NCI-H1417 treated with DMSO at 0.1 percent for 48 hours (cell line): ENCODE measurements at regions not wholly inside any gene's neighbourhood (a gene's known extent, or its start where the extent isn't known, plus 50 kb on each side); places are given as distances from the start of the nearest gene placed in this dataset.

ENCODE experiments used
- DNase-seq: peaks from one replicate; lab custom pipeline; 2025; lab: John Stamatoyannopoulos, UW

GRCh38 chr11:115894176-115894575 lies 390.0 kb upstream of the CADM1 start:
- DNase-seq: no peak

GRCh38 chr11:115893461-115894099 lies 389.4 kb upstream of the CADM1 start:
- no peak for DNase-seq

- DNase-seq: no peak
These were observed 387.8 kb upstream of the CADM1 start for GRCh38 chr11:115892016-115892415.

GRCh38 chr11:115891581-115891980 lies 387.4 kb upstream of the CADM1 start:
- no peak for DNase-seq

- no peak for DNase-seq
These were observed 386.3 kb upstream of the CADM1 start for GRCh38 chr11:115890500-115890899.

- no peak for DNase-seq
These were observed 385.5 kb upstream of the CADM1 start for GRCh38 chr11:115889712-115890111.

- no peak for DNase-seq
These were observed 383.5 kb upstream of the CADM1 start for GRCh38 chr11:115887727-115888126.

GRCh38 chr11:115887316-115887715 lies 383.1 kb upstream of the CADM1 start:
- DNase-seq: no peak

- DNase-seq: no peak
These were observed 382.2 kb upstream of the CADM1 start for GRCh38 chr11:115886422-115886733.

- DNase-seq: no peak
These were observed 381.6 kb upstream of the CADM1 start for GRCh38 chr11:115885535-115886421.

GRCh38 chr11:115884800-115885534 lies 380.8 kb upstream of the CADM1 start:
- no peak for DNase-seq

GRCh38 chr11:115874843-115875242 lies 370.6 kb upstream of the CADM1 start:
- DNase-seq: no peak

- DNase-seq: no peak
These were observed 369.6 kb upstream of the CADM1 start for GRCh38 chr11:115873813-115874212.

- DNase-seq: no peak
These were observed 368.2 kb upstream of the CADM1 start for GRCh38 chr11:115872416-115872815.

- DNase-seq: no peak
These were observed 367.0 kb upstream of the CADM1 start for GRCh38 chr11:115871161-115871760.

- DNase-seq: no peak
These were observed 365.7 kb upstream of the CADM1 start for GRCh38 chr11:115869780-115870431.

- DNase-seq: no peak
These were observed 364.9 kb upstream of the CADM1 start for GRCh38 chr11:115869131-115869530.

- DNase-seq: no peak
These were observed 356.0 kb upstream of the CADM1 start for GRCh38 chr11:115860246-115860645.

GRCh38 chr11:115848611-115849010 lies 344.4 kb upstream of the CADM1 start:
- no peak for DNase-seq

GRCh38 chr11:115848080-115848479 lies 343.9 kb upstream of the CADM1 start:
- DNase-seq: no peak

GRCh38 chr11:115845872-115846271 lies 341.7 kb upstream of the CADM1 start:
- no peak for DNase-seq

GRCh38 chr11:115843685-115844084 lies 339.5 kb upstream of the CADM1 start:
- no peak for DNase-seq
